GM12878 (cell line): ENCODE measurements at regions not wholly inside any gene's neighbourhood (a gene's known extent, or its start where the extent isn't known, plus 50 kb on each side); places are given as distances from the start of the nearest gene placed in this dataset.

ENCODE experiments used
- CHD2 ChIP-seq: IDR thresholded peaks from 2 replicates; pipeline ENCODE4 v1.6.1; 2011; ENCODE audit warnings: low read depth, low read length, improper control_type of control experiment, borderline replicate concordance
- CTCF ChIP-seq, 3 experiments: IDR thresholded peaks in 2 of 3; conservative IDR thresholded peaks in 1 of 3; 2 replicates each; pipeline ENCODE4 v1.5.1; 2011; ENCODE audit warnings: low read depth in 3 of 3, low read length in 3 of 3, mild to moderate bottlenecking in 3 of 3, control low read depth in 2 of 3, moderate library complexity in 2 of 3, inconsistent platforms in 1 of 3, mixed read lengths in 1 of 3; ENCODE audit not compliant: control insufficient read depth in 2 of 3, insufficient read depth in 1 of 3; ENCODE audit errors: extremely low read depth in 1 of 3
- EP300 ChIP-seq, 2 experiments: fragments of 150-350 bp in 1 of 2; IDR thresholded peaks; 2 replicates each; pipeline ENCODE4 v1.6.1; 2011 to 2012; ENCODE audit warnings: low read depth in 2 of 2, low read length in 2 of 2, borderline replicate concordance in 1 of 2, improper control_type of control experiment in 1 of 2, inconsistent platforms in 1 of 2; ENCODE audit not compliant: control insufficient read depth in 1 of 2
- NFYB ChIP-seq: IDR thresholded peaks from 2 replicates; pipeline ENCODE4 v1.6.1; 2011; ENCODE audit warnings: low read depth, mild to moderate bottlenecking, low read length, improper control_type of control experiment, moderate library complexity; ENCODE audit not compliant: insufficient read depth
- POLR2A ChIP-seq: IDR thresholded peaks from 2 replicates; pipeline ENCODE4 v1.6.1; 2011; ENCODE audit warnings: low read depth, mild to moderate bottlenecking, low read length
- POLR2AphosphoS2 ChIP-seq: IDR thresholded peaks from 2 replicates; pipeline ENCODE4 v1.6.1; 2011; ENCODE audit warnings: low read depth, mild to moderate bottlenecking, low read length, improper control_type of control experiment, moderate library complexity
- RAD21 ChIP-seq: IDR thresholded peaks from 2 replicates; pipeline ENCODE4 v1.6.1; 2011; ENCODE audit warnings: mild to moderate bottlenecking, low read depth, low read length, moderate library complexity; ENCODE audit not compliant: insufficient read depth
- SIN3A ChIP-seq: IDR thresholded peaks from 2 replicates; pipeline ENCODE4 v1.6.1; 2012; ENCODE audit warnings: low read depth, low read length, improper control_type of control experiment
- SP1 ChIP-seq: IDR thresholded peaks from one replicate; pipeline ENCODE4 v1.6.1; 2011; ENCODE audit warnings: low read depth, low read length
- TAF1 ChIP-seq: IDR thresholded peaks from 2 replicates; pipeline ENCODE4 v1.6.1; 2011; ENCODE audit warnings: mild to moderate bottlenecking, low read depth, low read length, borderline replicate concordance
- ZNF384 ChIP-seq: IDR thresholded peaks from 2 replicates; pipeline ENCODE4 v1.6.1; 2012; ENCODE audit warnings: low read depth, mild to moderate bottlenecking, low read length, improper control_type of control experiment, borderline replicate concordance

DNA sequence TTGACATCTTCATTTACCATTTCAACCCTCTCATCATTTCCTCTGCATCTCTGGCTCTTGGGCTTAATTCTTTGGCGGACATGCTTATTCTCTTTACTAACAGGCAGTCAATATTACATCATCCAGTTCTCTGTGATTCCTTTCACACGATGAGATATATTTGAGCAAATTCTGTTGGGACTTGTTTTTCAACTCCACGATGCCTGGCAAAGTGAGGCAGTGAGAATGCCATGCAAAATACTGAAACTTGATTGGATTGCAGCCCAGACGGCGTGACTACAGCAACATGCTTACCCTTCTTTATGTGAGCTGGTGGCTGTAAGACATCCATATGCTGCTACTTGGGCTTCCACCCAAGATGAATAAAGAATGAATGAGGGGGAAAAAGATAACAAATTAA is 101.7 kb upstream of the SPACA1 start:
- no peak for TF ChIP-seq RAD21
- TF ChIP-seq POLR2AphosphoS2 = no peak
- TF ChIP-seq ZNF384 = no peak
- no peak for TF ChIP-seq EP300 (IDR thresholded peaks at IDR 0.05; ENCODE audit: borderline replicate concordance in 1 of 2, control insufficient read depth in 1 of 2, low read depth in 2 of 2, low read length in 2 of 2)
- no peak for TF ChIP-seq POLR2A
- TF ChIP-seq CTCF (IDR thresholded peaks at IDR 0.05 in 2 of 3, conservative IDR thresholded peaks at IDR 0.05 in 1 of 3; ENCODE audit: control insufficient read depth in 2 of 3, extremely low read depth in 1 of 3, insufficient read depth in 1 of 3, low read depth in 3 of 3, low read length in 3 of 3) = no peak
- TF ChIP-seq TAF1 = no peak
- TF ChIP-seq NFYB = no peak
- TF ChIP-seq CHD2 = no peak
- TF ChIP-seq SIN3A = no peak
- no peak for TF ChIP-seq SP1
